ENCODE measurements at regions not wholly inside any gene's neighbourhood (a gene's known extent, or its start where the extent isn't known, plus 50 kb on each side); places are given as distances from the start of the nearest gene placed in this dataset.

DNA sequence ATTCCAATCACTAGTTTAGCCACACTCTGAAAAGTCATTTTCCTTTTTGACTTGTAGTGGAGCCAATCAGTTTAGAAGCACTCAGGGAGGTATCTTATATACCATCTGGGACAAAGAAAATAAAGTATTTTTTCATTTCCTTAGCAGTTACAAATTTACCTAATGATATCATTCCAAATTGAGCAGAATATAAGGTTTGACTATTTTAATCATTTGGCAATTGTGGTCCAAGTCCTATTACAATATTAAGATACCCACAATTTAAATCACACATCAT, 170.6 kb downstream of the LTN1 start:
- DNase-seq (ENCODE audit: low read depth, low spot score) = no peak
- TF ChIP-seq, protein P1, sequence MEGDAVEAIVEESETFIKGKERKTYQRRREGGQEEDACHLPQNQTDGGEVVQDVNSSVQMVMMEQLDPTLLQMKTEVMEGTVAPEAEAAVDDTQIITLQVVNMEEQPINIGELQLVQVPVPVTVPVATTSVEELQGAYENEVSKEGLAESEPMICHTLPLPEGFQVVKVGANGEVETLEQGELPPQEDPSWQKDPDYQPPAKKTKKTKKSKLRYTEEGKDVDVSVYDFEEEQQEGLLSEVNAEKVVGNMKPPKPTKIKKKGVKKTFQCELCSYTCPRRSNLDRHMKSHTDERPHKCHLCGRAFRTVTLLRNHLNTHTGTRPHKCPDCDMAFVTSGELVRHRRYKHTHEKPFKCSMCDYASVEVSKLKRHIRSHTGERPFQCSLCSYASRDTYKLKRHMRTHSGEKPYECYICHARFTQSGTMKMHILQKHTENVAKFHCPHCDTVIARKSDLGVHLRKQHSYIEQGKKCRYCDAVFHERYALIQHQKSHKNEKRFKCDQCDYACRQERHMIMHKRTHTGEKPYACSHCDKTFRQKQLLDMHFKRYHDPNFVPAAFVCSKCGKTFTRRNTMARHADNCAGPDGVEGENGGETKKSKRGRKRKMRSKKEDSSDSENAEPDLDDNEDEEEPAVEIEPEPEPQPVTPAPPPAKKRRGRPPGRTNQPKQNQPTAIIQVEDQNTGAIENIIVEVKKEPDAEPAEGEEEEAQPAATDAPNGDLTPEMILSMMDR (IDR thresholded peaks at IDR 0.05; ENCODE audit: low read depth, low read length) = no peak
- Histone ChIP-seq H3K27me3 (ENCODE audit: control insufficient read depth, insufficient read depth, low read length) (no peaks in the 10 kb centered on the region), H3K9me3 (ENCODE audit: control insufficient read depth, insufficient read depth, low read length) (no peaks in the 10 kb centered on the region), H3K27ac (ENCODE audit: low read depth, low read length) (no peak overlapping the region), H3K4me3 (ENCODE audit: low read depth, low read length) (no peak overlapping the region)
- ChIA-PET POLR2A (no interaction called here), CTCF (no interaction called here)

DNA sequence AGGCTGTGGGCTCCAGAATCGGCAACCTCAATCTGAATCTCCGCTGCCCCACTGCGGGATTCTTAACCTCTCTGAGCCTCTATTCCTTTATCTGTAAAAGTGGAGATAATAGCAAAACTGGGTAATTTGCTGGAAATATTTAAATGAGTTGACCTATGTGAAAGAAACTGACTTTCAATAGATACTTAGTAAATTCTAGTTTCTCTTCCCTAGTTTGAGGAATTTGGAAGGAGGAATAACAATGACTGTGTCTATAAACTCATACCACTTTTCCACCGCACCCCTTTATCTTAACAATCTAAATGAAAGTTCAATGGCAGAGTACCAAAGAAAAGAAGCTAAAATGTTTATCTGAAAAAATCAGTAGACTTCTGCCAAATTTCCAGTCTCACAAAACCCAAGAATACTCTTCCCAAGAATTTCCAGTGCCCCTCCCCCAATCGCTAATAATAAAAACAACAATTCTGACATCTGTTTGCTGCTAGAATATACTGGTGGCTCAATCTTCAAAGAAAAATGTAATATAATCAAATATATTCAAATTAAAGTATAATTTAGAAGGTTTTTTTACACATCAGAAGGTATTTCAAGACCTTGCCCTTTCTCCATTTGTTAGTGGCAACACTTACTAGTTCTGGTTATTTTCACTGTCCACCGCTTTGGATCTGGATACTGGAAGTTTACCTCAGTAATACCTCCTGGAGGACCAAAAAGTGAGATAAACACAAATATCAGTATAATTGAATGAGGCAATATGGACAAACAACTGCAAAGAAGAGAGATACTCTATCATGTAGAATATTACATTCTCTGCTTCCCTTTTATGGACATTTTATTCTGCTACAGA, 171.2 kb downstream of the LTN1 start:
- H3K9me3 ChIP-seq (ENCODE audit: control insufficient read depth, insufficient read depth, low read length) = no peaks in the 10 kb centered on the region
- no peak for DNase-seq (ENCODE audit: low read depth, low spot score)
- TF ChIP-seq, protein P1 (IDR thresholded peaks at IDR 0.05; ENCODE audit: low read depth, low read length) = no peak
- no peak overlapping the region for H3K4me3 ChIP-seq (ENCODE audit: low read depth, low read length)
- H3K27me3 ChIP-seq (ENCODE audit: control insufficient read depth, insufficient read depth, low read length) = no peaks in the 10 kb centered on the region
- ChIA-PET POLR2A (no interaction called here), CTCF (no interaction called here)
- H3K27ac ChIP-seq (ENCODE audit: low read depth, low read length) = no peak overlapping the region

DNA sequence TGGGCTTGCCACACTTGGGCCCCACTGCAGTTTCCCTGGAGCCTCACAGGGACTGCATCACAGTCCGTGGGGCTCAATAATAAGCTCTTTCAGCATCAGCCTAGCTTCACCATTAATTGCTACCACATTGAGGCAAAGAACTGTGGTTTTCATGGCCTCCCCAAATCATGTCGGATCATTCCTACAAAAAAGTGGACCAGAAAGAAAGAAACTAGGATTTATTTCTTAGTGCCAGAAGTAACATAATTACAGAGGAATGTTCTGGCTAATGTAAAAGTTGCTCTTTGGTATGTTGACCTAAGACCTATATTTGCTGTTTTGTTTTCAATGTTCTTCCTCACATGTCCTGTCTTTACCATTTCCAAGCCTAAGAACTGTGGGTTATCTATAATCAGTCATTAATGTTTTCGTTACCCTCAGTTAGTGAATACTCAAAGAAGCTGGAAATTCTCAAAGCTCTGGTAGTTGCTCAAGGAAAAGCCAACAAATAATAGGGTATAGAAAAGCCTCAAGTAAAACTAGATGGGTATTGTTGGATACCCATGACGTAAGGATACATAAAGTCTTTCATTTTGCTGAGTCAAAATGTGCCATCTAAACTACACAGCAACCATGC, 173.9 kb downstream of the LTN1 start:
- TF ChIP-seq, protein P1 (IDR thresholded peaks at IDR 0.05; ENCODE audit: low read depth, low read length) = no peak
- Histone ChIP-seq H3K4me3 (ENCODE audit: low read depth, low read length) (no peak overlapping the region), H3K27me3 (ENCODE audit: control insufficient read depth, insufficient read depth, low read length) (no peaks in the 10 kb centered on the region), H3K9me3 (ENCODE audit: control insufficient read depth, insufficient read depth, low read length) (no peaks in the 10 kb centered on the region), H3K27ac (ENCODE audit: low read depth, low read length) (no peak overlapping the region)
- DNase-seq (ENCODE audit: low read depth, low spot score) = no peak
- CTCF ChIA-PET = interaction anchor here (0.7 kb wide), 1 partner anchor 251 kb away, joined by 3 read pairs; no protein-coding TSS in a partner anchor
- POLR2A ChIA-PET = interaction anchor here (0.6 kb wide), 1 partner anchor 663 kb away, joined by 4 read pairs; no protein-coding TSS in a partner anchor

DNA sequence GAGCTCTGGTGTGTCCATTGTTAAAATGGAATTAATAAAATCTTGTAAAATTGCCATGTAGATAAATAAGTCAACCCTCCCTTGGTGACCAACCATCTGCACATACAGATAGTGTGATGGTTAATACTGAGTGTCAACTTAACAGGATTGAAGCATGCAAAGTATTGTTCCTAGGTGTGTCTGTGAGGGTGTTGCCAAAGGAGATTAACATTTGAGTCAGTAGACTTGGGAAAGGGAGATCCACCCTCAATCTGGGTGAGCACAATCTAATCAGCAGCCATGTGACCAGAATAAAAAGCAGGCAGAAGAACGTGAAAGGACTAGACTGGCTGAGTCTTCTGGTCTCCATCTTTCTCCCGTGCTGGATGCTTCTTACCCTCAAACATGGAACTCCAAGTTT, 174.8 kb downstream of the LTN1 start:
- DNase-seq (ENCODE audit: low read depth, low spot score) = no peak
- H3K4me3 ChIP-seq (ENCODE audit: low read depth, low read length) = no peak overlapping the region
- POLR2A ChIA-PET = no interaction called here
- H3K27me3 ChIP-seq (ENCODE audit: control insufficient read depth, insufficient read depth, low read length) = no peaks in the 10 kb centered on the region
- TF ChIP-seq, protein P1 (IDR thresholded peaks at IDR 0.05; ENCODE audit: low read depth, low read length) = no peak
- CTCF ChIA-PET = no interaction called here
- H3K9me3 ChIP-seq (ENCODE audit: control insufficient read depth, insufficient read depth, low read length) = no peaks in the 10 kb centered on the region
- H3K27ac ChIP-seq (ENCODE audit: low read depth, low read length) = no peak overlapping the region

DNA sequence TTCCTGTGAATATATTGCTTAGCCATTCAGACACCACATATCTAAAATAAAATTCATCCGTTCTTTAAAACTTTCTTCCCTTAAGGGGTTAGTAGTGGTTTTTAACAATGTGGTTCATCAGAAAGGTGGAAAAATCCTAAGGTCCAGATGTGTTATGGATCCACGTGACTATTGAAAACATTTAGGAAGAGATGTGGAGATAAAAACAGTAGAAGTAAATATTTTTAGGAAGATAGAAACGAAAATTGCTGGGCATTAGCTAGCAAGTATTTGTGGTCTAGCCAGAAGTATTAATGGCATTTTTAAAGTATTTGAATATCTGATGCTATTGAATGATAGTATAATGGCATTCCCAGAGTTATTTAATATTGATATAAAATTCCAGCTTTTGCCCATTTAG, 180.8 kb downstream of the LTN1 start:
- no peaks in the 10 kb centered on the region for H3K27me3 ChIP-seq (ENCODE audit: control insufficient read depth, insufficient read depth, low read length)
- TF ChIP-seq, protein P1 (IDR thresholded peaks at IDR 0.05; ENCODE audit: low read depth, low read length) = no peak
- ChIA-PET CTCF (interaction anchor here (0.8 kb wide), 1 partner anchor 66 kb away, joined by 3 read pairs; no protein-coding TSS in a partner anchor), POLR2A (no interaction called here)
- no peak overlapping the region for H3K4me3 ChIP-seq (ENCODE audit: low read depth, low read length)
- no peak overlapping the region for H3K27ac ChIP-seq (ENCODE audit: low read depth, low read length)
- H3K9me3 ChIP-seq (ENCODE audit: control insufficient read depth, insufficient read depth, low read length) = no peaks in the 10 kb centered on the region
- no peak for DNase-seq (ENCODE audit: low read depth, low spot score)
